Colonic mucosa (tissue), 4 donors: ENCODE measurements at regions not wholly inside any gene's neighbourhood (a gene's known extent, or its start where the extent isn't known, plus 50 kb on each side); places are given as distances from the start of the nearest gene placed in this dataset.
"Not testable (repeated sequence)": the region's sequence is repeated elsewhere in the genome, so short reads cannot be mapped to it uniquely, and the experiment has no call there.

Experiments used
- DNase-seq: peaks from one replicate; pipeline ENCODE4 v3.0.0-alpha.2; 2020
- H3K27ac ChIP-seq: fragments of 200-600 bp; one replicate; pipeline ENCODE4 v1.8.0; 2021
- H3K27me3 ChIP-seq: fragments of 200-600 bp; one replicate; pipeline ENCODE4 v1.8.0; 2021
- H3K36me3 ChIP-seq: fragments of 200-600 bp; one replicate; pipeline ENCODE4 v1.8.0; 2021
- H3K4me1 ChIP-seq: fragments of 200-600 bp; one replicate; pipeline ENCODE4 v1.8.0; 2021; ENCODE audit warnings: mild to moderate bottlenecking
- H3K4me3 ChIP-seq: fragments of 200-600 bp; one replicate; pipeline ENCODE4 v1.8.0; 2021
- H3K9ac ChIP-seq, 2 donors: one replicate each; pipeline ENCODE4 v1.7.0; 2013; ENCODE audit warnings: control low read depth in 2 of 2, low read depth in 2 of 2, low read length in 2 of 2
- H3K9me3 ChIP-seq: fragments of 200-600 bp; one replicate; pipeline ENCODE4 v1.8.0; 2021
- CTCF ChIP-seq: fragments of 200-600 bp; IDR thresholded peaks from one replicate; pipeline ENCODE4 v1.8.0; 2022; ENCODE audit warnings: antibody characterized with exemption, mild to moderate bottlenecking
- intact Hi-C: fragments of 100-400 bp; cut with DNase I; formaldehyde crosslinking; loops from one replicate; pipeline ENCODE4 v1.14.1; 2022
- donor health status: healthy.
- donor health status: DM: no; HTN: no; CAD: no.
- donor health status: DM: no; HTN: no; CAD: no.

GRCh38 chr1:223046011-223046410 lies 97.0 kb downstream of the TLR5 start:
- intact Hi-C loops = no loop called here
- no peak for DNase-seq
- Histone ChIP-seq H3K36me3 (no peaks in the 10 kb centered on the region), H3K9ac (no peak overlapping the region), H3K4me1 (no peaks in the 10 kb centered on the region), H3K27ac (no peak overlapping the region), H3K27me3 (no peaks in the 10 kb centered on the region), H3K9me3 (no peaks in the 10 kb centered on the region), H3K4me3 (no peak overlapping the region)
- no peak for TF ChIP-seq CTCF

- H3K27ac ChIP-seq, H3K4me1 ChIP-seq, intact Hi-C loops, H3K36me3 ChIP-seq, H3K9ac ChIP-seq, DNase-seq, H3K9me3 ChIP-seq, H3K4me3 ChIP-seq, H3K27me3 ChIP-seq: not testable (repeated sequence)
Measured at GRCh38 chr1:223046463-223046862, 96.6 kb downstream of the TLR5 start.

- H3K4me3 ChIP-seq = no peak overlapping the region
- no peaks in the 10 kb centered on the region for H3K9me3 ChIP-seq
- TF ChIP-seq CTCF = no peak
- no peak overlapping the region for H3K9ac ChIP-seq
- no peaks in the 10 kb centered on the region for H3K4me1 ChIP-seq
- H3K36me3 ChIP-seq = no peaks in the 10 kb centered on the region
- H3K27ac ChIP-seq = no peak overlapping the region
- no peak for DNase-seq
- H3K27me3 ChIP-seq = no peaks in the 10 kb centered on the region
- intact Hi-C loops = no loop called here
Measured at GRCh38 chr1:223048026-223048425, 95.0 kb downstream of the TLR5 start.

GRCh38 chr1:223052462-223052861 lies 90.6 kb downstream of the TLR5 start:
- no peak for TF ChIP-seq CTCF
- no peak overlapping the region for H3K27ac ChIP-seq
- intact Hi-C loops = no loop called here
- no peak for DNase-seq
- H3K9ac ChIP-seq = no peak overlapping the region
- no peaks in the 10 kb centered on the region for H3K9me3 ChIP-seq
- no peaks in the 10 kb centered on the region for H3K27me3 ChIP-seq
- no peaks in the 10 kb centered on the region for H3K36me3 ChIP-seq
- no peaks in the 10 kb centered on the region for H3K4me1 ChIP-seq
- no peak overlapping the region for H3K4me3 ChIP-seq

GRCh38 chr1:223052931-223053330 lies 90.1 kb downstream of the TLR5 start:
- H3K9me3 ChIP-seq = no peaks in the 10 kb centered on the region
- TF ChIP-seq CTCF = no peak
- H3K9ac ChIP-seq = no peak overlapping the region
- no peak overlapping the region for H3K27ac ChIP-seq
- H3K4me1 ChIP-seq = no peaks in the 10 kb centered on the region
- intact Hi-C loops = no loop called here
- no peak overlapping the region for H3K4me3 ChIP-seq
- no peak for DNase-seq
- no peaks in the 10 kb centered on the region for H3K36me3 ChIP-seq
- no peaks in the 10 kb centered on the region for H3K27me3 ChIP-seq

- DNase-seq = no peak
- Histone ChIP-seq H3K9ac (no peak overlapping the region), H3K4me1 (no peaks in the 10 kb centered on the region), H3K27ac (no peak overlapping the region), H3K9me3 (no peaks in the 10 kb centered on the region), H3K4me3 (no peak overlapping the region), H3K36me3 (no peaks in the 10 kb centered on the region), H3K27me3 (no peaks in the 10 kb centered on the region)
- no peak for TF ChIP-seq CTCF
- intact Hi-C loops = no loop called here
Measured at GRCh38 chr1:223056802-223057201, 86.2 kb downstream of the TLR5 start.
